H1 (cell line): ENCODE measurements at regions not wholly inside any gene's neighbourhood (a gene's known extent, or its start where the extent isn't known, plus 50 kb on each side); places are given as distances from the start of the nearest gene placed in this dataset.

Source experiments
- CTCF ChIA-PET: fragments of 300-600 bp; sonication (Branson Sonifier 250); formaldehyde crosslinking; loops from one replicate; lab custom pipeline; 2021; ENCODE audit not compliant: partially characterized antibody; lab: Charles Lee
- POLR2A ChIA-PET: fragments of 300-600 bp; sonication (Branson Sonifier 250); formaldehyde crosslinking; loops from one replicate; lab custom pipeline; 2021; ENCODE audit warnings: inconsistent platforms; ENCODE audit not compliant: partially characterized antibody; lab: Charles Lee
- DNase-seq, 2 experiments: peaks; one replicate each; pipeline versions ENCODE4 v3.0.0 to v3.0.0-alpha.2; 2010 to 2022; ENCODE audit warnings: low spot score in 2 of 2, low read depth in 1 of 2, mixed read lengths in 1 of 2
- FAIRE-seq: peaks from 2 replicates; lab custom pipeline; 2011; peaks lifted over from hg19 to GRCh38; lab: Jason Lieb, UNC
- H2AFZ ChIP-seq: 2 replicates; pipeline ENCODE4 v1.8.1; 2012; ENCODE audit warnings: low read length, inconsistent platforms
- H2AK5ac ChIP-seq: 2 replicates; pipeline ENCODE4 v1.6.1; 2013; ENCODE audit warnings: low read depth, low read length
- H2BK120ac ChIP-seq: replicated peaks from 2 replicates; pipeline ENCODE3; 2013; ENCODE audit warnings: low read depth, low read length, inconsistent platforms
- H2BK12ac ChIP-seq: 2 replicates; pipeline ENCODE4 v1.6.1; 2013; ENCODE audit warnings: low read depth, low read length
- H2BK15ac ChIP-seq: 2 replicates; pipeline ENCODE4 v1.6.1; 2013; ENCODE audit warnings: low read length
- H2BK20ac ChIP-seq: 2 replicates; pipeline ENCODE4 v1.6.1; 2013; ENCODE audit warnings: low read length
- H2BK5ac ChIP-seq: 2 replicates; pipeline ENCODE4 v1.6.1; 2013; ENCODE audit warnings: low read depth, low read length
- H3K14ac ChIP-seq: 2 replicates; pipeline ENCODE4 v1.6.1; 2013; ENCODE audit warnings: inconsistent platforms; ENCODE audit not compliant: insufficient read length
- H3K18ac ChIP-seq: 2 replicates; pipeline ENCODE4 v1.6.1; 2013; ENCODE audit warnings: low read length; ENCODE audit errors: extremely low read depth
- H3K23ac ChIP-seq: 2 replicates; pipeline ENCODE4 v1.6.1; 2013; ENCODE audit warnings: inconsistent platforms; ENCODE audit not compliant: insufficient read length
- H3K23me2 ChIP-seq: 2 replicates; pipeline ENCODE4 v1.6.1; 2013; ENCODE audit warnings: low read depth, low read length
- H3K27ac ChIP-seq: 2 replicates; pipeline ENCODE4 v1.6.1; 2011; ENCODE audit warnings: low read depth, low read length, inconsistent platforms
- H3K27me3 ChIP-seq, 4 experiments: replicated peaks in 1 of 4; 1 replicate in 1 of 4; 2 replicates in 3 of 4; pipeline versions ENCODE4 v1.6.1 to v1.8.1; 2011 to 2013; ENCODE audit warnings: low read length in 3 of 4, mild to moderate bottlenecking in 3 of 4, inconsistent platforms in 2 of 4, mixed read lengths in 2 of 4, moderate library complexity in 1 of 4; ENCODE audit not compliant: control insufficient read depth in 3 of 4, insufficient read depth in 3 of 4; ENCODE audit errors: extremely low read depth in 1 of 4
- H3K36me3 ChIP-seq, 4 experiments: 2 replicates each; pipeline versions ENCODE4 v1.6.1 to v1.8.1; 2011 to 2013; ENCODE audit warnings: mild to moderate bottlenecking in 4 of 4, low read length in 3 of 4, moderate library complexity in 2 of 4, control low read depth in 1 of 4, inconsistent platforms in 1 of 4; ENCODE audit not compliant: insufficient read depth in 4 of 4, control insufficient read depth in 2 of 4
- H3K4ac ChIP-seq: replicated peaks from 2 replicates; pipeline ENCODE3; 2013; ENCODE audit warnings: low read length, low read depth, mixed read lengths, inconsistent platforms; ENCODE audit not compliant: insufficient read length
- H3K4me1 ChIP-seq, 4 experiments: replicated peaks in 1 of 4; 1 replicate in 1 of 4; 2 replicates in 3 of 4; pipeline versions ENCODE4 v1.6.1 to v1.8.1; 2011 to 2013; ENCODE audit warnings: low read length in 3 of 4, inconsistent platforms in 2 of 4, mixed read lengths in 1 of 4; ENCODE audit not compliant: insufficient read depth in 4 of 4, control insufficient read depth in 3 of 4
- H3K4me2 ChIP-seq, 2 experiments: 2 replicates each; pipeline versions ENCODE4 v1.6.1 to v1.8.1; 2011 to 2013; ENCODE audit warnings: low read depth in 2 of 2, low read length in 2 of 2, control low read depth in 1 of 2, inconsistent platforms in 1 of 2, mild to moderate bottlenecking in 1 of 2; ENCODE audit not compliant: insufficient read depth in 1 of 2
- H3K4me3 ChIP-seq, 4 experiments: fragments of 200-600, 300-600 bp in 1 of 4; sonication (generic), shearing (Covaris generic), sonication (Bioruptor Twin) in 1 of 4; 2 replicates each; pipeline versions ENCODE4 v1.5.1 to v1.8.1; 2011 to 2016; ENCODE audit warnings: low read length in 4 of 4, low read depth in 3 of 4, control low read depth in 2 of 4, inconsistent platforms in 2 of 4, mild to moderate bottlenecking in 2 of 4, mixed read lengths in 1 of 4, moderate library complexity in 1 of 4; ENCODE audit not compliant: insufficient read depth in 2 of 4; ENCODE audit errors: extremely low read depth in 1 of 4
- H3K56ac ChIP-seq: replicated peaks from 2 replicates; pipeline ENCODE3; 2013; ENCODE audit warnings: low read depth, mild to moderate bottlenecking, mixed read lengths, low read length, inconsistent platforms; ENCODE audit not compliant: insufficient read length
- H3K79me1 ChIP-seq: 2 replicates; pipeline ENCODE4 v1.6.1; 2013; ENCODE audit warnings: low read depth, low read length, control low read depth
- H3K79me2 ChIP-seq, 2 experiments: 2 replicates each; pipeline versions ENCODE4 v1.6.1 to v1.8.1; 2012 to 2013; ENCODE audit warnings: low read length in 2 of 2, mild to moderate bottlenecking in 2 of 2, inconsistent platforms in 1 of 2; ENCODE audit not compliant: insufficient read depth in 2 of 2, control insufficient read depth in 1 of 2
- H3K9ac ChIP-seq, 4 experiments: replicated peaks in 1 of 4; 1 replicate in 1 of 4; 2 replicates in 3 of 4; pipeline versions ENCODE4 v1.6.1 to v1.8.1; 2011 to 2013; ENCODE audit warnings: low read depth in 3 of 4, low read length in 3 of 4, control low read depth in 2 of 4, mild to moderate bottlenecking in 2 of 4, moderate library complexity in 2 of 4, inconsistent platforms in 1 of 4; ENCODE audit errors: extremely low read depth in 1 of 4
- H3K9me3 ChIP-seq, 2 experiments: 2 replicates each; pipeline versions ENCODE4 v1.6.1 to v1.8.1; 2012 to 2013; ENCODE audit warnings: mild to moderate bottlenecking in 2 of 2, moderate library complexity in 2 of 2, control low read depth in 1 of 2, inconsistent platforms in 1 of 2, low read depth in 1 of 2, low read length in 1 of 2, mixed read lengths in 1 of 2; ENCODE audit not compliant: insufficient read depth in 2 of 2
- H4K20me1 ChIP-seq, 2 experiments: replicated peaks in 1 of 2; 2 replicates each; pipeline versions ENCODE3 to v1.8.1; 2011 to 2013; ENCODE audit warnings: inconsistent platforms in 2 of 2, low read length in 2 of 2, mild to moderate bottlenecking in 1 of 2; ENCODE audit not compliant: insufficient read depth in 2 of 2, control insufficient read depth in 1 of 2
- H4K5ac ChIP-seq: 2 replicates; pipeline ENCODE4 v1.6.1; 2013; ENCODE audit warnings: low read length, low read depth, mixed read lengths, inconsistent platforms; ENCODE audit not compliant: insufficient read length
- H4K8ac ChIP-seq: 2 replicates; pipeline ENCODE4 v1.8.0; 2013; ENCODE audit warnings: mild to moderate bottlenecking, moderate library complexity, low read length, inconsistent platforms; ENCODE audit not compliant: insufficient read depth; ENCODE audit errors: extremely low read depth
- H4K91ac ChIP-seq: replicated peaks from 2 replicates; pipeline ENCODE3; 2013; ENCODE audit warnings: low read length, mixed read lengths, inconsistent platforms; ENCODE audit not compliant: insufficient read length
- ATF3 ChIP-seq: IDR thresholded peaks from 2 replicates; pipeline ENCODE4 v1.6.1; 2011; ENCODE audit warnings: low read depth, mild to moderate bottlenecking, low read length; ENCODE audit not compliant: insufficient read depth
- GTF2F1 ChIP-seq: IDR thresholded peaks from 2 replicates; pipeline ENCODE4 v1.6.1; 2012; ENCODE audit warnings: low read depth, low read length, improper control_type of control experiment, borderline replicate concordance
- HDAC2 ChIP-seq, 2 experiments: fragments of 300-600 bp in 1 of 2; sonication (generic) in 1 of 2; IDR thresholded peaks; 2 replicates each; pipeline ENCODE4 v1.6.1; 2011 to 2012; ENCODE audit warnings: low read depth in 2 of 2, low read length in 2 of 2, mild to moderate bottlenecking in 2 of 2, moderate library complexity in 2 of 2, borderline replicate concordance in 1 of 2, inconsistent platforms in 1 of 2
- JUN ChIP-seq: IDR thresholded peaks from 2 replicates; pipeline ENCODE4 v1.6.1; 2011; ENCODE audit warnings: low read depth, mild to moderate bottlenecking, improper control_type of control experiment, low read length
- JUND ChIP-seq: IDR thresholded peaks from 2 replicates; pipeline ENCODE4 v1.6.1; 2011; ENCODE audit warnings: mild to moderate bottlenecking, improper control_type of control experiment, low read length
- KDM4A ChIP-seq: IDR thresholded peaks from one replicate; pipeline ENCODE4 v1.7.1; 2012; ENCODE audit warnings: low read depth, mild to moderate bottlenecking, moderate library complexity, low read length, inconsistent platforms; ENCODE audit not compliant: severe bottlenecking
- MAFK ChIP-seq: IDR thresholded peaks from 2 replicates; pipeline ENCODE4 v1.6.1; 2012; ENCODE audit warnings: low read depth, mild to moderate bottlenecking, improper control_type of control experiment, low read length
- NRF1 ChIP-seq: IDR thresholded peaks from 2 replicates; pipeline ENCODE4 v1.6.1; 2011; ENCODE audit warnings: mild to moderate bottlenecking, low read depth, low read length, improper control_type of control experiment
- POLR2A ChIP-seq, 2 experiments: IDR thresholded peaks; 1 replicate in 1 of 2; 2 replicates in 1 of 2; pipeline ENCODE4 v1.6.1; 2011; ENCODE audit warnings: low read depth in 2 of 2, low read length in 2 of 2, mild to moderate bottlenecking in 2 of 2; ENCODE audit errors: control extremely low read depth in 1 of 2
- POLR2AphosphoS5 ChIP-seq: IDR thresholded peaks from 2 replicates; pipeline ENCODE4 v1.6.1; 2011; ENCODE audit warnings: low read depth, low read length
- RXRA ChIP-seq: IDR thresholded peaks from 2 replicates; pipeline ENCODE4 v1.6.1; 2011; ENCODE audit warnings: low read depth, mild to moderate bottlenecking, low read length, moderate library complexity; ENCODE audit not compliant: insufficient read depth
- SIN3A ChIP-seq, 2 experiments: IDR thresholded peaks in 1 of 2; conservative IDR thresholded peaks in 1 of 2; 2 replicates each; pipeline ENCODE4 v1.6.1; 2011 to 2012; ENCODE audit warnings: low read length in 2 of 2, improper control_type of control experiment in 1 of 2, low read depth in 1 of 2, mild to moderate bottlenecking in 1 of 2
- YY1 ChIP-seq: IDR thresholded peaks from 2 replicates; pipeline ENCODE4 v1.6.1; 2011; ENCODE audit warnings: low read depth, mild to moderate bottlenecking, low read length
- ZNF274 ChIP-seq: IDR thresholded peaks from 2 replicates; pipeline ENCODE4 v1.7.0; 2012; ENCODE audit warnings: low read length, borderline replicate concordance; ENCODE audit errors: extremely low read depth
- WGBS, 2 experiments: shearing (Covaris generic) in 1 of 2; methylation state at CpG; one replicate each; pipeline versions ENCODE4 v1.1.6 to v1.1.7; 2013 to 2015; ENCODE audit warnings: low lambda C conversion rate in 2 of 2, mixed read lengths in 2 of 2, inconsistent platforms in 1 of 2, low coverage in 1 of 2, missing lambda C conversion rate in 1 of 2; ENCODE audit not compliant: insufficient replicate concordance in 2 of 2, insufficient coverage in 1 of 2, insufficient read length in 1 of 2; ENCODE audit errors: extremely low coverage in 1 of 2, missing lambda C conversion rate in 1 of 2; 5-methylcytosine and 5-hydroxymethylcytosine counted together

- H2AFZ ChIP-seq, result no peak overlapping the region
- H3K4me2 ChIP-seq, result no peak overlapping the region
- H2BK5ac ChIP-seq, result no peak overlapping the region
- no peak for DNase-seq
- H3K27ac ChIP-seq, result no peak overlapping the region
- peak overlapping the region; percentile 53; the same call in 1 of the 2 replicates for H4K8ac ChIP-seq
- H2AK5ac ChIP-seq, result no peak overlapping the region
- no peaks in the 10 kb centered on the region for H3K27me3 ChIP-seq
- H3K9me3 ChIP-seq, result 0 out of 4 replicates have a peak, but pooled peaks cover 0 to 6% of the 10 kb centered on the region in 2 experiments
- no peak for FAIRE-seq
- no peaks in the 10 kb centered on the region for H3K23me2 ChIP-seq
- no peak overlapping the region for H3K4ac ChIP-seq
- H2BK12ac ChIP-seq, result no peak overlapping the region
- H3K36me3 ChIP-seq, result no peaks in the 10 kb centered on the region
- no peaks in the 10 kb centered on the region for H3K79me1 ChIP-seq
- H3K4me3 ChIP-seq, result no peak overlapping the region
- H4K5ac ChIP-seq, result no peak overlapping the region
- no peak overlapping the region for H2BK120ac ChIP-seq
- POLR2A ChIA-PET, result no interaction called here
- no peak overlapping the region for H4K91ac ChIP-seq
- H3K79me2 ChIP-seq, result no peaks in the 10 kb centered on the region
- H3K23ac ChIP-seq, result no peak overlapping the region
- no peak overlapping the region for H3K18ac ChIP-seq
- H3K9ac ChIP-seq, result no peak overlapping the region
- CTCF ChIA-PET, result interaction anchor here (0.6 to 2.7 kb wide), 20 partner anchors 8 to 1038 kb away, joined by 3 to 10 read pairs (median 3); no protein-coding TSS in a partner anchor
- H3K4me1 ChIP-seq, result no peaks in the 10 kb centered on the region; a peak in 1 of 7 replicates
- no peak overlapping the region for H2BK20ac ChIP-seq
- 88% methylated on average over 7 of the region's 7 CpGs; no CpG with 5 or more reads in 1 of the 2 experiments for WGBS, 2 experiments
- H3K14ac ChIP-seq, result no peak overlapping the region
- no peak overlapping the region for H3K56ac ChIP-seq
- H2BK15ac ChIP-seq, result no peak overlapping the region
- no peaks in the 10 kb centered on the region for H4K20me1 ChIP-seq
- no peak for TF ChIP-seq POLR2AphosphoS5
- TF ChIP-seq JUND, result no peak
- TF ChIP-seq POLR2A (IDR thresholded peaks at IDR 0.05; ENCODE audit: control extremely low read depth in 1 of 2, low read depth in 2 of 2, low read length in 2 of 2), result no peak
- no peak for TF ChIP-seq NRF1
- TF ChIP-seq YY1, result 0 out of 2 replicates have a peak, but pooled peaks have one; percentile 28
- no peak for TF ChIP-seq SIN3A (conservative IDR thresholded peaks at IDR 0.05 in 1 of 2, IDR thresholded peaks at IDR 0.05 in 1 of 2; ENCODE audit: low read depth in 1 of 2, low read length in 2 of 2)
- no peak for TF ChIP-seq ZNF274
- TF ChIP-seq RXRA, result no peak
- no peak for TF ChIP-seq ATF3
- TF ChIP-seq MAFK, result no peak
- no peak for TF ChIP-seq KDM4A
- TF ChIP-seq GTF2F1, result no peak
- no peak for TF ChIP-seq HDAC2 (IDR thresholded peaks at IDR 0.05; ENCODE audit: borderline replicate concordance in 1 of 2, low read depth in 2 of 2, low read length in 2 of 2)
- no peak for TF ChIP-seq JUN
Observed at GRCh38 chr7:132703742-132704141, 127.5 kb upstream of the PLXNA4 start.
